Activated gamma-delta T cell (primary cell): ENCODE measurements at regions not wholly inside any gene's neighbourhood (a gene's known extent, or its start where the extent isn't known, plus 50 kb on each side); places are given as distances from the start of the nearest gene placed in this dataset.

ENCODE experiments used
- DNase-seq: peaks from one replicate; lab custom pipeline; 2025; lab: John Stamatoyannopoulos, UW

GRCh38 chr4:143082701-143083100 lies 102.0 kb upstream of the USP38 start:
- no peak for DNase-seq

- no peak for DNase-seq
These were observed 100.8 kb upstream of the USP38 start for GRCh38 chr4:143083756-143084472.

- no peak for DNase-seq
These were observed 100.2 kb upstream of the USP38 start for GRCh38 chr4:143084566-143084965.

GRCh38 chr4:143085224-143085623 lies 99.5 kb upstream of the USP38 start:
- no peak for DNase-seq

- no peak for DNase-seq
These were observed 99.1 kb upstream of the USP38 start for GRCh38 chr4:143085659-143086058.

GRCh38 chr4:143089291-143089690 lies 95.4 kb upstream of the USP38 start:
- no peak for DNase-seq

- no peak for DNase-seq
These were observed 94.9 kb upstream of the USP38 start for GRCh38 chr4:143089847-143090246.

- DNase-seq = no peak
These were observed 92.9 kb upstream of the USP38 start for GRCh38 chr4:143091862-143092261.

GRCh38 chr4:143095447-143095846 lies 89.3 kb upstream of the USP38 start:
- DNase-seq = no peak

GRCh38 chr4:143097751-143098150 lies 87.0 kb upstream of the USP38 start:
- no peak for DNase-seq

GRCh38 chr4:143099693-143100092 lies 85.0 kb upstream of the USP38 start:
- no peak for DNase-seq

GRCh38 chr4:143109376-143109775 lies 75.3 kb upstream of the USP38 start:
- no peak for DNase-seq

GRCh38 chr4:143118663-143119062 lies 66.1 kb upstream of the USP38 start:
- no peak for DNase-seq

GRCh38 chr4:143127621-143128020 lies 57.1 kb upstream of the USP38 start:
- no peak for DNase-seq

GRCh38 chr4:143133977-143134376 lies 50.7 kb upstream of the USP38 start:
- DNase-seq = no peak
